ENCODE measurements at regions not wholly inside any gene's neighbourhood (a gene's known extent, or its start where the extent isn't known, plus 50 kb on each side); places are given as distances from the start of the nearest gene placed in this dataset.

GRCh38 chr6:143569040-143569439 lies 57.5 kb upstream of the FUCA2 start:
- Histone ChIP-seq H3K27ac (peak overlapping the region in 1 of 5 donors; percentile 41), H3K9me3 (no peaks in the 10 kb centered on the region), H3K4me3 (no peak overlapping the region), H3K36me3 (no peaks in the 10 kb centered on the region), H3K4me1 (peaks cover 0 to 13% (median 6%) of the 10 kb centered on the region in 4 donors), H3K27me3 (no peaks in the 10 kb centered on the region)
- 75 to 85% (median 81%) methylated on average over 4 of the region's 4 CpGs for WGBS, 5 donors
- intact Hi-C loops (cut with DNase I; ENCODE audit: low total_unique reads) = no loop called here
- TF ChIP-seq POLR2A (IDR thresholded peaks at IDR 0.05) (no peak), EP300 (IDR thresholded peaks at IDR 0.05) (no peak), POLR2AphosphoS5 (IDR thresholded peaks at IDR 0.05) (no peak), CTCF (IDR thresholded peaks at IDR 0.05) (no peak)
- DNase-seq = no peak

- H3K27ac ChIP-seq = peak overlapping the region in 1 of 5 donors; percentile 33
- no peak for TF ChIP-seq CTCF (IDR thresholded peaks at IDR 0.05)
- peak; percentile 33 for TF ChIP-seq EP300 (IDR thresholded peaks at IDR 0.05)
- TF ChIP-seq POLR2AphosphoS5 (IDR thresholded peaks at IDR 0.05) = peak in 1 of 3 donors; percentile 78
- no peaks in the 10 kb centered on the region for H3K27me3 ChIP-seq
- intact Hi-C loops (cut with DNase I; ENCODE audit: low total_unique reads) = no loop called here
- H3K4me1 ChIP-seq = peaks cover 0 to 13% (median 4%) of the 10 kb centered on the region in 4 donors
- H3K4me3 ChIP-seq = no peak overlapping the region
- peak in 1 of 2 donors; percentile 39 for DNase-seq
- H3K9me3 ChIP-seq = no peaks in the 10 kb centered on the region
- H3K36me3 ChIP-seq = no peaks in the 10 kb centered on the region
- WGBS, 5 donors = 72 to 91% (median 85%) methylated on average over 6 of the region's 6 CpGs
Observed at GRCh38 chr6:143564484-143565017, 53.0 kb upstream of the FUCA2 start.

- H3K4me3 ChIP-seq = no peak overlapping the region
- DNase-seq = no peak
- WGBS, 5 donors = 83 to 93% (median 86%) methylated on average over 4 of the region's 4 CpGs
- H3K4me1 ChIP-seq = peaks cover 0 to 8% (median 0%) of the 10 kb centered on the region in 4 donors
- intact Hi-C loops (cut with DNase I; ENCODE audit: low total_unique reads) = no loop called here
- H3K27me3 ChIP-seq = no peaks in the 10 kb centered on the region
- H3K36me3 ChIP-seq = no peaks in the 10 kb centered on the region
- H3K9me3 ChIP-seq = no peaks in the 10 kb centered on the region
- no peak overlapping the region for H3K27ac ChIP-seq
- TF ChIP-seq POLR2A (IDR thresholded peaks at IDR 0.05) = no peak
- TF ChIP-seq CTCF (IDR thresholded peaks at IDR 0.05) = no peak
- TF ChIP-seq POLR2AphosphoS5 (IDR thresholded peaks at IDR 0.05) = no peak
- no peak for TF ChIP-seq EP300 (IDR thresholded peaks at IDR 0.05)
Observed at GRCh38 chr6:143562143-143562542, 50.6 kb upstream of the FUCA2 start.
